T-helper 2 cell (primary cell): ENCODE measurements at regions not wholly inside any gene's neighbourhood (a gene's known extent, or its start where the extent isn't known, plus 50 kb on each side); places are given as distances from the start of the nearest gene placed in this dataset.
"Not testable (repeated sequence)": the region's sequence is repeated elsewhere in the genome, so short reads cannot be mapped to it uniquely, and the experiment has no call there.

ENCODE experiments used
- DNase-seq, 5 experiments: peaks; one replicate each; pipeline versions ENCODE4 v3.0.0 to v3.0.0-alpha.2; 2012 to 2022

GRCh38 chrX:138026211-138026610 is 460.3 kb downstream of the ZIC3 start:
- DNase-seq: peak in 1 of 5 experiments; percentile 1

GRCh38 chrX:138031715-138032114 is 465.8 kb downstream of the ZIC3 start:
- DNase-seq: no peak

GRCh38 chrX:138034136-138034535 is 468.2 kb downstream of the ZIC3 start:
- no peak for DNase-seq

- DNase-seq: no peak
Observed at GRCh38 chrX:138037548-138037947, 471.6 kb downstream of the ZIC3 start.

- DNase-seq: no peak
Observed at GRCh38 chrX:138057883-138058282, 492.0 kb downstream of the ZIC3 start.

- DNase-seq: no peak
Observed at GRCh38 chrX:138058931-138059330, 493.0 kb downstream of the ZIC3 start.

- no peak for DNase-seq
Observed at GRCh38 chrX:138067415-138067814, 501.5 kb downstream of the ZIC3 start.

- DNase-seq: no peak
Observed at GRCh38 chrX:138073626-138074025, 507.7 kb downstream of the ZIC3 start.

GRCh38 chrX:138082251-138082650 is 516.3 kb downstream of the ZIC3 start:
- DNase-seq: no peak

GRCh38 chrX:138082896-138083295 is 517.0 kb downstream of the ZIC3 start:
- DNase-seq: no peak

GRCh38 chrX:138110910-138111309 is 545.0 kb downstream of the ZIC3 start:
- DNase-seq: not testable (repeated sequence)

GRCh38 chrX:138127314-138127713 is 561.4 kb downstream of the ZIC3 start:
- no peak for DNase-seq

GRCh38 chrX:138128027-138128671 is 562.2 kb downstream of the ZIC3 start:
- peak in 1 of 5 experiments; percentile 9 for DNase-seq

- no peak for DNase-seq
Observed at GRCh38 chrX:138150709-138151108, 560.8 kb downstream of the FGF13 start.

- DNase-seq: no peak
Observed at GRCh38 chrX:138157850-138158249, 553.7 kb downstream of the FGF13 start.

- DNase-seq: peak in 1 of 5 experiments; percentile 2
Observed at GRCh38 chrX:138191998-138192397, 519.5 kb downstream of the FGF13 start.

- no peak for DNase-seq
Observed at GRCh38 chrX:138229718-138230117, 481.8 kb downstream of the FGF13 start.

GRCh38 chrX:138240266-138240665 is 471.3 kb downstream of the FGF13 start:
- no peak for DNase-seq

- DNase-seq: no peak
Observed at GRCh38 chrX:138254001-138254400, 457.5 kb downstream of the FGF13 start.

- DNase-seq: no peak
Observed at GRCh38 chrX:138255373-138255772, 456.1 kb downstream of the FGF13 start.

- not testable (repeated sequence) for DNase-seq
Observed at GRCh38 chrX:138264095-138264494, 447.4 kb downstream of the FGF13 start.

- DNase-seq: no peak
Observed at GRCh38 chrX:138270931-138271330, 440.6 kb downstream of the FGF13 start.

- not testable (repeated sequence) for DNase-seq
Observed at GRCh38 chrX:138282598-138283150, 428.8 kb downstream of the FGF13 start.

- no peak for DNase-seq
Observed at GRCh38 chrX:138287205-138287877, 424.2 kb downstream of the FGF13 start.
